ENCODE measurements at regions not wholly inside any gene's neighbourhood (a gene's known extent, or its start where the extent isn't known, plus 50 kb on each side); places are given as distances from the start of the nearest gene placed in this dataset.

DNA sequence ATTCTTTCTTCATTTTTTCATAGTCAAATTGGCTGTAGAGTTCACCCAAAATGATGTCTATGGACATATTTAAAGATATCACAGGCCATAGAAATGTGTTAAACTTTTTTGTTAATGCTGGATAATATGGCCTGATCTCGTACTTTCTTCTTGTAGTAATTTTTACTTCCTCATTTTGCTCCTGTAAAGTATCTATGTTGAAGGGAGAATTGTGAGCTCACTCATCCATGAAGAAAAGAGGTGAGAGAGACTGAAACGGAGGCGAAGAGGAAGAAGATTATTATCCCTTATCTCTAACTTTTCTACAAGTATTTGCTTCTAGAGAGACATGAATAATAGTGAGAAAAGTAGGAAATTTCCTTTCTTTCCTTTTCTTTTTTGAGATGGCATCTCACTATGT lies 613.8 kb upstream of the TBL1XR1 start:
- Histone ChIP-seq H3K9me2 (replicated peaks; ENCODE audit: low read depth, low read length) (no peaks in the 10 kb centered on the region), H4K20me1 (ENCODE audit: insufficient read depth, low read length, poor library complexity, severe bottlenecking) (no peaks in the 10 kb centered on the region), H3K9me3 (ENCODE audit: insufficient read depth, low read depth, low read length) (no peaks in the 10 kb centered on the region), H3K79me2 (ENCODE audit: insufficient read depth, low read length) (no peaks in the 10 kb centered on the region), H3K4me3 (ENCODE audit: low read length, poor library complexity, severe bottlenecking) (no peak overlapping the region), H3F3A (ENCODE audit: low read depth) (no peaks in the 10 kb centered on the region), H2AFZ (ENCODE audit: low read length) (no peak overlapping the region), H3K4me1 (ENCODE audit: insufficient read depth, low read length, poor library complexity, severe bottlenecking) (peaks cover 19% of the 10 kb centered on the region), H3K27me3 (ENCODE audit: insufficient read depth, low read length, poor library complexity, severe bottlenecking) (no peaks in the 10 kb centered on the region), H3K9ac (ENCODE audit: low read depth, low read length, poor library complexity, severe bottlenecking) (no peak overlapping the region), H3K36me3 (ENCODE audit: insufficient read depth, low read length) (no peaks in the 10 kb centered on the region), H3K4me2 (ENCODE audit: low read depth, low read length, poor library complexity, severe bottlenecking) (no peak overlapping the region)
- TF ChIP-seq EZH2phosphoT487 (IDR thresholded peaks at IDR 0.05; ENCODE audit: borderline replicate concordance) (no peak), CTCF (conservative IDR thresholded peaks at IDR 0.05; ENCODE audit: low read length) (no peak)

DNA sequence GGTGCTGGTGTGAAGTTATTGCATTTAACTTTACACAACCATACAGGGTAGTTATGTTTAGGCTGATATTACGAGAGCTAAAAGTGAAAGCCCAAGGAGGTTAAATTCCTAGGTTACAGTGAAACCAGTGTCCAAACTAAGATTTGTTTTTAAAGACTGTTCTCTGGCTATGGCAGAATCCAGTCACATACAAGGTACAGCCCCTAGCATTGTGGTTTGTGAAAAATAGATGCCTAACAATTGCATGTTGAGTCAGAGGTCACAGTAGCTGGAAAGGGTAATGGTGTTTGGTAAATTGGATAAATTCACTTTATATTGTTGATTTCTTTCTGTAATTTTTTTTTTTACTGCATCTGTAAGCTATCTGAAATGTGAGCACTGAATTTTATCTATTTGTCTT lies 614.6 kb upstream of the TBL1XR1 start:
- Histone ChIP-seq H3F3A (ENCODE audit: low read depth) (no peaks in the 10 kb centered on the region), H3K4me2 (ENCODE audit: low read depth, low read length, poor library complexity, severe bottlenecking) (no peak overlapping the region), H3K9ac (ENCODE audit: low read depth, low read length, poor library complexity, severe bottlenecking) (no peak overlapping the region), H3K4me3 (ENCODE audit: low read length, poor library complexity, severe bottlenecking) (no peak overlapping the region), H4K20me1 (ENCODE audit: insufficient read depth, low read length, poor library complexity, severe bottlenecking) (no peaks in the 10 kb centered on the region), H3K27me3 (ENCODE audit: insufficient read depth, low read length, poor library complexity, severe bottlenecking) (no peaks in the 10 kb centered on the region), H3K9me2 (replicated peaks; ENCODE audit: low read depth, low read length) (no peaks in the 10 kb centered on the region), H2AFZ (ENCODE audit: low read length) (no peak overlapping the region), H3K79me2 (ENCODE audit: insufficient read depth, low read length) (no peaks in the 10 kb centered on the region), H3K36me3 (ENCODE audit: insufficient read depth, low read length) (no peaks in the 10 kb centered on the region), H3K4me1 (ENCODE audit: insufficient read depth, low read length, poor library complexity, severe bottlenecking) (peaks cover 21% of the 10 kb centered on the region), H3K9me3 (ENCODE audit: insufficient read depth, low read depth, low read length) (no peaks in the 10 kb centered on the region)
- TF ChIP-seq CTCF (conservative IDR thresholded peaks at IDR 0.05; ENCODE audit: low read length) (no peak), EZH2phosphoT487 (IDR thresholded peaks at IDR 0.05; ENCODE audit: borderline replicate concordance) (no peak)

- H3K36me3 ChIP-seq (ENCODE audit: insufficient read depth, low read length): no peaks in the 10 kb centered on the region
- no peak overlapping the region for H3K9ac ChIP-seq (ENCODE audit: low read depth, low read length, poor library complexity, severe bottlenecking)
- H3K4me3 ChIP-seq (ENCODE audit: low read length, poor library complexity, severe bottlenecking): no peak overlapping the region
- TF ChIP-seq EZH2phosphoT487 (IDR thresholded peaks at IDR 0.05; ENCODE audit: borderline replicate concordance): no peak
- no peak for TF ChIP-seq CTCF (conservative IDR thresholded peaks at IDR 0.05; ENCODE audit: low read length)
- no peaks in the 10 kb centered on the region for H3K79me2 ChIP-seq (ENCODE audit: insufficient read depth, low read length)
- H3K9me3 ChIP-seq (ENCODE audit: insufficient read depth, low read depth, low read length): no peaks in the 10 kb centered on the region
- no peak overlapping the region for H2AFZ ChIP-seq (ENCODE audit: low read length)
- H3K9me2 ChIP-seq (replicated peaks; ENCODE audit: low read depth, low read length): no peaks in the 10 kb centered on the region
- H4K20me1 ChIP-seq (ENCODE audit: insufficient read depth, low read length, poor library complexity, severe bottlenecking): no peaks in the 10 kb centered on the region
- peaks cover 27% of the 10 kb centered on the region for H3K4me1 ChIP-seq (ENCODE audit: insufficient read depth, low read length, poor library complexity, severe bottlenecking)
- H3K4me2 ChIP-seq (ENCODE audit: low read depth, low read length, poor library complexity, severe bottlenecking): no peak overlapping the region
- H3F3A ChIP-seq (ENCODE audit: low read depth): no peaks in the 10 kb centered on the region
- no peaks in the 10 kb centered on the region for H3K27me3 ChIP-seq (ENCODE audit: insufficient read depth, low read length, poor library complexity, severe bottlenecking)
These were observed 615.2 kb upstream of the TBL1XR1 start for GRCh38 chr3:177812492-177812891.

Data from Loucy (cell line).